ENCODE measurements at regions not wholly inside any gene's neighbourhood (a gene's known extent, or its start where the extent isn't known, plus 50 kb on each side); places are given as distances from the start of the nearest gene placed in this dataset.

GRCh38 chr12:88305254-88305890, 163.3 kb downstream of the TMTC3 start:
- TF ChIP-seq POLR2A (IDR thresholded peaks at IDR 0.05) (no peak), CTCF (IDR thresholded peaks at IDR 0.05) (no peak)

Measured in adrenal gland (tissue), 5 donors.